RWPE2 (cell line): ENCODE measurements at regions not wholly inside any gene's neighbourhood (a gene's known extent, or its start where the extent isn't known, plus 50 kb on each side); places are given as distances from the start of the nearest gene placed in this dataset.

Experiments
- ATAC-seq: fragments of 200-7000 bp; cut with Tn5 transposase; 3 replicates; pipeline ENCODE4 v1.9.1; 2021; ENCODE audit warnings: low read depth
- DNase-seq: peaks from one replicate; pipeline ENCODE4 v3.0.0-alpha.2; 2020; ENCODE audit warnings: low spot score
- H3K27ac ChIP-seq: fragments of 450-650 bp; 2 replicates; pipeline ENCODE4 v1.5.1; 2017; ENCODE audit warnings: mild to moderate bottlenecking; ENCODE audit not compliant: poor library complexity, severe bottlenecking
- H3K27me3 ChIP-seq: fragments of 250-450 bp; sonication (Bioruptor Pico); 2 replicates; pipeline ENCODE4 v1.5.1; 2021; ENCODE audit warnings: mild to moderate bottlenecking, moderate library complexity; ENCODE audit not compliant: insufficient read depth, poor library complexity, severe bottlenecking
- H3K36me3 ChIP-seq: fragments of 250-450 bp; sonication (Bioruptor Pico); 2 replicates; pipeline ENCODE4 v1.5.1; 2020; ENCODE audit warnings: low read depth, mild to moderate bottlenecking, moderate library complexity
- H3K4me1 ChIP-seq: fragments of 250-450 bp; sonication (Bioruptor Pico); 2 replicates; pipeline ENCODE4 v1.5.1; 2021; ENCODE audit warnings: mild to moderate bottlenecking, moderate library complexity; ENCODE audit not compliant: insufficient read depth, poor library complexity, severe bottlenecking
- H3K4me3 ChIP-seq: fragments of 250-450 bp; sonication (Bioruptor Pico); 2 replicates; pipeline ENCODE4 v1.5.1; 2021; ENCODE audit warnings: mild to moderate bottlenecking, moderate library complexity; ENCODE audit not compliant: severe bottlenecking
- H3K9me3 ChIP-seq: fragments of 250-450 bp; sonication (Bioruptor Pico); 2 replicates; pipeline ENCODE4 v1.5.1; 2021; ENCODE audit warnings: mild to moderate bottlenecking, moderate library complexity; ENCODE audit not compliant: severe bottlenecking
- TF ChIP-seq, protein P1 (sequence below): fragments of 450-650 bp; IDR thresholded peaks from one replicate; pipeline ENCODE4 v1.5.1; 2017; ENCODE audit warnings: mild to moderate bottlenecking, moderate library complexity; ENCODE audit not compliant: poor library complexity, severe bottlenecking

DNA sequence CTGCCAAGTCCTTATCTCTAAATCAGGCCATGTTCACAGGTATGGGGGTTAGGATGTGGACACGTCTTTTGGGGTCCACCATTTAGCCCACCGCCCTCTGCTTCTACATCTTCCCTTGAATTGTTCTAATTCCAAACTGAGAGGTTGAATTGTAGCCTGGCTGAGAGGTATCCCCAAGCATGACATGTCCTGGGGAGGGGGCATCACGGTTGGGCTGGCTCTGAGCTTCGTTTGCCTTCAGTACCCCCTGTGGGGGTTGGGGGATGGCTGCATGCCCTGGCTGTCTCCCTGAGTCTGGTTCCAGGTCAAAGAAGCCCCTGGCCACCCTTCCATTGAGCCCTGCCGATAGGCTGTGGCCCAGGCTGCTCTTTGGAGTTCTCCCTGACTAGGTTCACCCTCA is 204.6 kb downstream of the GLRX3 start:
- no peak overlapping the region for H3K27ac ChIP-seq
- H3K36me3 ChIP-seq, result no peaks in the 10 kb centered on the region
- H3K4me3 ChIP-seq, result no peak overlapping the region
- no peaks in the 10 kb centered on the region for H3K9me3 ChIP-seq
- TF ChIP-seq, protein P1, sequence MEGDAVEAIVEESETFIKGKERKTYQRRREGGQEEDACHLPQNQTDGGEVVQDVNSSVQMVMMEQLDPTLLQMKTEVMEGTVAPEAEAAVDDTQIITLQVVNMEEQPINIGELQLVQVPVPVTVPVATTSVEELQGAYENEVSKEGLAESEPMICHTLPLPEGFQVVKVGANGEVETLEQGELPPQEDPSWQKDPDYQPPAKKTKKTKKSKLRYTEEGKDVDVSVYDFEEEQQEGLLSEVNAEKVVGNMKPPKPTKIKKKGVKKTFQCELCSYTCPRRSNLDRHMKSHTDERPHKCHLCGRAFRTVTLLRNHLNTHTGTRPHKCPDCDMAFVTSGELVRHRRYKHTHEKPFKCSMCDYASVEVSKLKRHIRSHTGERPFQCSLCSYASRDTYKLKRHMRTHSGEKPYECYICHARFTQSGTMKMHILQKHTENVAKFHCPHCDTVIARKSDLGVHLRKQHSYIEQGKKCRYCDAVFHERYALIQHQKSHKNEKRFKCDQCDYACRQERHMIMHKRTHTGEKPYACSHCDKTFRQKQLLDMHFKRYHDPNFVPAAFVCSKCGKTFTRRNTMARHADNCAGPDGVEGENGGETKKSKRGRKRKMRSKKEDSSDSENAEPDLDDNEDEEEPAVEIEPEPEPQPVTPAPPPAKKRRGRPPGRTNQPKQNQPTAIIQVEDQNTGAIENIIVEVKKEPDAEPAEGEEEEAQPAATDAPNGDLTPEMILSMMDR, result no peak
- ATAC-seq (no peak), DNase-seq (no peak)
- H3K27me3 ChIP-seq, result no peaks in the 10 kb centered on the region
- H3K4me1 ChIP-seq, result no peaks in the 10 kb centered on the region

DNA sequence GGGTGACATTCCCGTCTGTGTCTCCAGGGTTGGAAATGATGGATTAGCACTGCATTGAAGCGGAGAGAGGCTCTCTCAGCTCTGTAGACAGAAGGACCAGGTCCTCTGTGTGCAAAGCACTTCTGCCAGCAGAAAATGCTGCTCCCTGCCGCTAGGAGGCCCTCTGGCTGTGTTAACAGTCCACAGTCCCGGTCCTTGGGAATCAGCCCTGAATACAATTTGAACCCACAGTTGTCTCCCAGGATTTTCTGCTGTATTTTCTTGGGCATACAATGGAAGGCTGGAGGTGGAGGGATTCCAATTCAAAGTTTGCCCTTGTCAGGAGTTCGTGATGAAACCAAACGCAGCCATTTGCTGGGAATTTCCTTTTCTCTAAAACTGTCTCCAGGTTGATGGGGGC is 205.2 kb downstream of the GLRX3 start:
- DNase-seq, result no peak

DNA sequence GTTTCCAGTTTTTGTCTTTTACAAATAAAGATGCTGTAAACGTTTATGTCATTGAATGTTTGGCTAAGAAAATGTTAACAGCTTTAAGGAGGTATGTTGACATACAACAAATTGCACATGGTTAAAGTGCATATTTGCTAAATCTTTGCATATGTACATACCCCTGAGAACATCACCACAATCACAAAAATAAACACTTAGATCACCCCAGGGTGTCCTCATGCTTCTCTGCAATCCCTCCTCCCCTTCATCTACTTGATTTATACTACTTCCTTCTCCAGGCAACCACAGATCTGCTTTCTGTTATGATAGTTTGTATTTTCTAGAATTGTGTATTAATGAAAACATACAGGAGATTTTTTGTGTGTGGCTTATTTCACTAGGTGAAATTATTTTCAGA is 209.5 kb downstream of the GLRX3 start:
- Histone ChIP-seq H3K4me1 (no peaks in the 10 kb centered on the region), H3K27ac (no peak overlapping the region), H3K9me3 (no peaks in the 10 kb centered on the region), H3K27me3 (no peaks in the 10 kb centered on the region), H3K36me3 (no peaks in the 10 kb centered on the region), H3K4me3 (no peak overlapping the region)
- ATAC-seq, result no peak
- DNase-seq, result no peak
- TF ChIP-seq, protein P1, result no peak

More for the DNA sequence above, 205.2 kb downstream of the GLRX3 start:
- ATAC-seq, result no peak
- H3K27me3 ChIP-seq, result no peaks in the 10 kb centered on the region
- H3K36me3 ChIP-seq, result no peaks in the 10 kb centered on the region
- H3K4me1 ChIP-seq, result no peaks in the 10 kb centered on the region
- H3K4me3 ChIP-seq, result no peak overlapping the region
- TF ChIP-seq, protein P1, result peak; percentile 15
- H3K9me3 ChIP-seq, result no peaks in the 10 kb centered on the region
- no peak overlapping the region for H3K27ac ChIP-seq

DNA sequence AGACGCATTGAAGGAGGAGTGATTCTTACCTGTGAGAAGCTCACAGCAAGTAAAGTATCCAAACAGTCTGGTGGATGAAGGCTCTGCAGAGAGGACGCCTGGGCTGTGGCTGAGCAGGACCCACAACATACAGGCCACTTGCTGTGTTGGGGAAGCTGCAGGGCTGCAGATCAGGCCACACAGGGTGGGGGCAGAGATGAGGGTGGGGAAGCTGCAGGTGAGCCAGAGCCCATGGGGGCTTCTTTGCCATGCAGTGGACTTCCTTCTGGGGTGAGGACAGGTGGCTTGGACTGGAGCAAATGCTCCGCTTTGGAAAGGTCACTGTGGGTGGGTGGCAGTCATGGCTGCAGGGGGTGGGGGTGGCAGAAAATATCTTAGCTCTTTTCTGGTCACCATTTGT is 214.8 kb downstream of the GLRX3 start:
- no peaks in the 10 kb centered on the region for H3K9me3 ChIP-seq
- H3K27me3 ChIP-seq, result no peaks in the 10 kb centered on the region
- no peaks in the 10 kb centered on the region for H3K4me1 ChIP-seq
- no peak overlapping the region for H3K4me3 ChIP-seq
- TF ChIP-seq, protein P1, result no peak
- DNase-seq (no peak), ATAC-seq (no peak)
- no peaks in the 10 kb centered on the region for H3K36me3 ChIP-seq
- H3K27ac ChIP-seq, result no peak overlapping the region

DNA sequence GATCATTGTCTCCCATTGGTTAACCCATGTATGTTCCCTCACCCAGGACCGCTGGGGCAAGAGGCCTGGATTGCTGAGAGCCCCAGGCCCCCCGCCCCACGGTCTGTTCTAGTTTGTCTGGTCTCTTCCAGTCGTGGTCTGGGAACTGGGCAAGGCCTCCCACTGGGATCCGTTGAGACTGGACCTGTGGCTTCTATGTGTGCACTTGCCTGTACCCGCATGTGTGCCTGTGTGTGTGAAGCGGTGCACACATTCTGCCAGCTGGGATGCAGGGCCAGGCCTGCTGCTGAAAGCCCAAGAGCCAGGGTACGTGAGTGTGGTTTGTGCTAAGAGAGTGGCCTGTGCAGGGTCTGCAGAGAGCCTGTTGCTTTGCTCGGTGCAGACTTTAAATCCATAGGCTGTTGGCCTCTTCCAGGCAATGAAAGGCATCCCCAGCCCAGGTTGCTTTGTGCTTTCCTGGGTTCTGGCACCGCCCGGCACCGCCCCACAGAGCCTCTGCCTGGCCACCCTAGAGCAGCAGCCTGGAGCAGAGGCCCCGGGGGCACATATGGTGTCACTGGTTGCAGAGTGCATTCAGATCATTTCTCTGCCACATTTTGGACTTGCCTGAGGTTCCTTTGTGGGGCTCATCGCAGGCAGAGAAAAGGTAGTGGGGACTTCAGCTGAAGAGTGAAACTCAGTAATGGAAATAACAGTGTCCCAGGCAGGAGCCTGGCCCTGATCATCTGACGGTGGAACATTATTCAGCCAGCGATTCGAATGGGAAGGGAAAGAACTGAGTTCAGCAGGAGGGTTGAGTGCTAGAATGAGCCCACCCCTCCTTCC is 215.5 kb downstream of the GLRX3 start:
- Histone ChIP-seq H3K4me3 (no peak overlapping the region), H3K9me3 (no peaks in the 10 kb centered on the region), H3K27me3 (no peaks in the 10 kb centered on the region), H3K4me1 (no peaks in the 10 kb centered on the region), H3K36me3 (no peaks in the 10 kb centered on the region), H3K27ac (no peak overlapping the region)
- no peak for DNase-seq
- TF ChIP-seq, protein P1, result no peak
- no peak for ATAC-seq
